Vagina (tissue), 2 donors: ENCODE measurements at regions not wholly inside any gene's neighbourhood (a gene's known extent, or its start where the extent isn't known, plus 50 kb on each side); places are given as distances from the start of the nearest gene placed in this dataset.

Experiments
- DNase-seq, 2 donors: peaks; one replicate each; pipeline ENCODE4 v3.0.0-alpha.2; 2017; ENCODE audit errors: extremely low spot score in 2 of 2
- H3K27ac ChIP-seq: fragments of 200-600 bp; sonication (generic); one replicate; pipeline ENCODE4 v1.5.1; 2019
- H3K27me3 ChIP-seq: fragments of 200-600 bp; sonication (generic); one replicate; pipeline ENCODE4 v1.5.1; 2019
- H3K36me3 ChIP-seq, 2 donors: fragments of 200-600 bp; sonication (generic); one replicate each; pipeline ENCODE4 v1.5.1; 2017 to 2019
- H3K4me1 ChIP-seq: fragments of 200-600 bp; sonication (generic); one replicate; pipeline ENCODE4 v1.5.1; 2019
- H3K4me3 ChIP-seq, 2 donors: fragments of 200-600 bp; sonication (generic); 1 replicate in 1 of 2; 2 replicates in 1 of 2; pipeline ENCODE4 v1.5.1; 2016 to 2019
- H3K9me3 ChIP-seq: fragments of 200-600 bp; sonication (generic); one replicate; pipeline ENCODE4 v1.5.1; 2019
- POLR2A ChIP-seq, 2 donors: fragments of 450-650 bp; IDR thresholded peaks; one replicate each; pipeline ENCODE4 v1.6.1; 2017; ENCODE audit warnings: antibody characterized with exemption in 2 of 2, mild to moderate bottlenecking in 2 of 2, moderate library complexity in 2 of 2
- POLR2AphosphoS5 ChIP-seq, 2 donors: sonication (generic); formaldehyde crosslinking; IDR thresholded peaks; one replicate each; pipeline ENCODE4 v1.9.0; 2017; ENCODE audit warnings: antibody characterized with exemption in 2 of 2, mild to moderate bottlenecking in 2 of 2, low read depth in 1 of 2; ENCODE audit not compliant: insufficient read depth in 1 of 2
- intact Hi-C: fragments of 100-400 bp; cut with DNase I; formaldehyde crosslinking; loops from one replicate; pipeline ENCODE4 v1.15.1; 2023
- TF ChIP-seq, protein P1 (sequence below), 3 experiments: fragments of 450-650 bp in 2 of 3; fragments of 200-600 bp in 1 of 3; sonication (generic) in 1 of 3; IDR thresholded peaks; one replicate each; pipeline ENCODE4 v1.5.1; 2017 to 2019; ENCODE audit warnings: antibody characterized with exemption in 3 of 3, mild to moderate bottlenecking in 2 of 3, moderate library complexity in 2 of 3

DNA sequence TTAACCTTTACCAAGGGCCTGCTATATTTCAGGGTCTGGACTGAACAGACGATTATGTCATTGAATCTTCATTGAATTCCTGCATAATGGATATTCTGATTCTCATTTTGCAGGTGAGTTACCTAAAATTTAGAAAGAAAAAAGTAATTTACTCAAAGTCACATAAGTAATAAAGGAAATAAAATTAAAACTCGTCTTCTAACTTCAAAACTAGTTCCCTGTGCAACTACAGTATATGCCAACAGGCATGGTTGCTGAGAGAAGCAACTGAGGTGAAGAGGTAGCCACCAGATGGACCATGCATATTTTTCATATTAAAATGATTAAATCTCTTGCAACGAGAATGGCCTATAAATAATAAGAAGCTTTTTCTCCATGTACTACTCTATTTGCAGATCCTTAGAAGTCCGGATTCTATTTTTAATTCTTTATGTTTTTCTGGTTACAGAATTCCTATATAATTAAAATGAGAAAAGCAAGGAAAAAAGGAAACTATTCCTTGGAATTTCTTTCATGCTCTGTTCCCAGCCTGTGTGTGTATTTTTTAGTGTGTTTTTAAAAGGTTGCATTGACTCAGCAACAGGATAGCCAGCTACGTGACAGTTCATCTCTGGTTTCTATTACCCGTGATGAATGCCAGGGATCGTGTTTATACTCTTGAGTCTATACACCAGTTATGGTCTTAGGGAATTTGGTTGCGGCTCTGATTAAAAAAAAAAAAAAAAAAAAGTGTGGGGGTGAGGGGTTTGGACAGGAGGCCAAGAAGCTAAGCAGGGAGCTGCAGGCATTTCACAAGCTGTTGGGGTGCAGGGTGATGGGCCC lies 186.8 kb downstream of the ETS1 start:
- Histone ChIP-seq H3K4me3 (no peak overlapping the region), H3K36me3 (no peaks in the 10 kb centered on the region), H3K27ac (peak overlapping the region; percentile 6), H3K9me3 (no peaks in the 10 kb centered on the region), H3K4me1 (peaks cover 4% of the 10 kb centered on the region), H3K27me3 (no peaks in the 10 kb centered on the region)
- intact Hi-C loops, result no loop called here
- no peak for TF ChIP-seq POLR2AphosphoS5 (IDR thresholded peaks at IDR 0.05; ENCODE audit: insufficient read depth in 1 of 2, low read depth in 1 of 2)
- TF ChIP-seq POLR2A (IDR thresholded peaks at IDR 0.05), result no peak
- TF ChIP-seq, protein P1, sequence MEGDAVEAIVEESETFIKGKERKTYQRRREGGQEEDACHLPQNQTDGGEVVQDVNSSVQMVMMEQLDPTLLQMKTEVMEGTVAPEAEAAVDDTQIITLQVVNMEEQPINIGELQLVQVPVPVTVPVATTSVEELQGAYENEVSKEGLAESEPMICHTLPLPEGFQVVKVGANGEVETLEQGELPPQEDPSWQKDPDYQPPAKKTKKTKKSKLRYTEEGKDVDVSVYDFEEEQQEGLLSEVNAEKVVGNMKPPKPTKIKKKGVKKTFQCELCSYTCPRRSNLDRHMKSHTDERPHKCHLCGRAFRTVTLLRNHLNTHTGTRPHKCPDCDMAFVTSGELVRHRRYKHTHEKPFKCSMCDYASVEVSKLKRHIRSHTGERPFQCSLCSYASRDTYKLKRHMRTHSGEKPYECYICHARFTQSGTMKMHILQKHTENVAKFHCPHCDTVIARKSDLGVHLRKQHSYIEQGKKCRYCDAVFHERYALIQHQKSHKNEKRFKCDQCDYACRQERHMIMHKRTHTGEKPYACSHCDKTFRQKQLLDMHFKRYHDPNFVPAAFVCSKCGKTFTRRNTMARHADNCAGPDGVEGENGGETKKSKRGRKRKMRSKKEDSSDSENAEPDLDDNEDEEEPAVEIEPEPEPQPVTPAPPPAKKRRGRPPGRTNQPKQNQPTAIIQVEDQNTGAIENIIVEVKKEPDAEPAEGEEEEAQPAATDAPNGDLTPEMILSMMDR (IDR thresholded peaks at IDR 0.05), result no peak
- DNase-seq, result no peak

DNA sequence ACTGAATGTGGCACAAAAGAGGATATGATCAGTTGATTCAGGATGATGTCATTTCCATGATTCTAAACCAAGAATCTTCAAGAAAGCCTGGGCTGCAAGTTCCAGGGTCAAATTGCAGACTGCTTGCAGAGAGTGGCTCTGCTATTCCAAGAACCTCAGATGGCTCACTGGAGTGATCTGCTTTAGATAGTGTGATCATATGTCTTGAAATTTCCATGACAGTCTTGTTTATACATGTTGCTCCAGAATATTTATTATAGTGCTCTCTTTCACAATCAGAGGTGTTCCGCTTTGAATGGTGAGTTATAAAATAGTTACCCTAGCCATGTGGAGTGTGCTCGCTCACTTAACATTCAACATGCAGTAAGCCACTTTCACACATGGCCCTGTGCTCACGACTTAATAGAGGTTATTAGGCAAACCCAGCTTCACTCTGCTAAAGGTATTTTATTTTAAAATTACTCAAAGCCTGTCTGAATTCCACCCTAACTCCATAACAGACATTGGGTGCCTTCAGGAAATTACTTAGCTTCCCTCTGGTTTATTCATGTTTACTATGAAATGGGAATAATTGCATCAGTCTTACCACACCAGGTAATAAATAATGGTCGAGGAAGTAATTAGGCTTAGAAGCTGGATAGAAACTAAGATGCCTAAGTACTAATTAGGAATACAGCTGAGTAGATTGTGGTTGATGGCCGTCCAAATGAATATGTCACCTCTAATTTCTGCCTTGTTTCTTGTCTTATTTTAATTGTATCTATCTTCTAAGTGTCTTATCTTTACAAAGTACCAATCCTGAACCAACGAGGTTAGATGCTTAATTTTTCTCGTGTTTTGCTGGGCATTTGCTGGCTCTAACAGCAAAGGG lies 187.9 kb downstream of the ETS1 start:
- Histone ChIP-seq H3K4me3 (no peak overlapping the region), H3K36me3 (no peaks in the 10 kb centered on the region), H3K27ac (no peak overlapping the region), H3K9me3 (no peaks in the 10 kb centered on the region), H3K4me1 (no peaks in the 10 kb centered on the region), H3K27me3 (no peaks in the 10 kb centered on the region)
- TF ChIP-seq POLR2AphosphoS5 (IDR thresholded peaks at IDR 0.05; ENCODE audit: insufficient read depth in 1 of 2, low read depth in 1 of 2), result no peak
- TF ChIP-seq, protein P1 (IDR thresholded peaks at IDR 0.05), result no peak
- no peak for TF ChIP-seq POLR2A (IDR thresholded peaks at IDR 0.05)
- DNase-seq, result no peak
- intact Hi-C loops, result no loop called here

DNA sequence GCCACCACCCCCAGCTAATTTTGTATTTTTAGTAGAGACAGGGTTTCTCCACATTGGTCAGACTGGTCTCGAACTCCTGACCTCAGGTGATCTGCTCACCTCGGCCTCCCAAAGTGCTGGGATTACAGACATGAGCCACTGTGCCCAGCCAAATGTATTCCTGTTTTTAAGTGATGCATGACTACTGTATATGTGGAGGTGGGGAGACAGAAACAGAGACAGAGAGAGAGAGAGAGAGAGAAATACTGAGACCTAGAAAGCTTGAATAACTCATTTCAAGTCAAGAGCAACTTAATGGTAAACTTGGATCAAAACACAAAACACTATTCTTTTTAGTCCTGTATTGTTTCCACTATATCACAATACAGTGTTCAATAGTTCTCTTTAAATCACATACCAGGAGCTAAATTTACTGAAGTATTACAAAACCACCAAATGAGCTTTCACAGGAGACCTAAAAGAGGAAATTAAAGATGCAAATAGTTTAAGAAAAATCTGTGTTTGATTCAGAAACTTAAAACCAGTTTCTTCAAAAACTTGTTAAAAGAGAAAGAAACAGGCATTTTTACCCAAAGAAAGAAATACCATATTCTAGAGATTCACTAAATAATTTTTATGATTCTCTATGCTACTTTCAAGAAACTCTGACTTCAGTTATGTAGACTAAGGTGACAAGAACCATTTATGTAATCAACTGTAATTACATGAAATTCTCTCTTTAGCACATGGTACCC lies 188.7 kb downstream of the ETS1 start:
- intact Hi-C loops, result no loop called here
- peaks cover 3% of the 10 kb centered on the region for H3K4me1 ChIP-seq
- no peak for TF ChIP-seq POLR2A (IDR thresholded peaks at IDR 0.05)
- no peak for TF ChIP-seq POLR2AphosphoS5 (IDR thresholded peaks at IDR 0.05; ENCODE audit: insufficient read depth in 1 of 2, low read depth in 1 of 2)
- TF ChIP-seq, protein P1 (IDR thresholded peaks at IDR 0.05), result no peak

DNA sequence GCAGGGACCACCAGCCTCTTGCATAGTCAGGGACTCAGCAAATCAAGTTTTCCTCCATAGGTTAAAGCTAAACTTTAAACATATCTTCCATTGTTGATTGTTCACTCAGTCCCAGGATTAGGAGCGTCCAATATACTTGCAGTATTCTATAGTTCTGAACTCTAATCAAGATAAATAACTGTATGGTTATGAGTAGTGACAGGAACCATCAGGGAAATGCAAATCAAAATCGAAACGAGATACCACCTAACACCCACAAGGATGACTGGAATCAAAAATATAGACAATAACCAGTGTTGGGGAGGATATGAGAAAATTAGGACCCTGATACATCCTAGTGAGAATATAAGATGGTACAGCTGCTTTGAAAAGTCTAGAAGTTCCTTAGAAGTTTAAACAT lies 190.0 kb downstream of the ETS1 start:
- H3K9me3 ChIP-seq, result no peaks in the 10 kb centered on the region
- H3K36me3 ChIP-seq, result no peaks in the 10 kb centered on the region
- H3K4me1 ChIP-seq, result peaks cover 6% of the 10 kb centered on the region
- H3K27me3 ChIP-seq, result no peaks in the 10 kb centered on the region
- H3K4me3 ChIP-seq, result no peak overlapping the region
- no peak overlapping the region for H3K27ac ChIP-seq
- intact Hi-C loops, result no loop called here
- TF ChIP-seq POLR2AphosphoS5 (IDR thresholded peaks at IDR 0.05; ENCODE audit: insufficient read depth in 1 of 2, low read depth in 1 of 2) (no peak), POLR2A (IDR thresholded peaks at IDR 0.05) (no peak)
- TF ChIP-seq, protein P1 (IDR thresholded peaks at IDR 0.05), result no peak
- no peak for DNase-seq

More for the DNA sequence above, 188.7 kb downstream of the ETS1 start:
- Histone ChIP-seq H3K36me3 (no peaks in the 10 kb centered on the region), H3K27ac (no peak overlapping the region), H3K4me3 (no peak overlapping the region), H3K9me3 (no peaks in the 10 kb centered on the region), H3K27me3 (no peaks in the 10 kb centered on the region)
- no peak for DNase-seq
